ENCODE measurements at regions not wholly inside any gene's neighbourhood (a gene's known extent, or its start where the extent isn't known, plus 50 kb on each side); places are given as distances from the start of the nearest gene placed in this dataset.

- Histone ChIP-seq H3K4me3 (ENCODE audit: low read depth, low read length) (no peak overlapping the region), H3K36me3 (ENCODE audit: control insufficient read depth, insufficient read depth, low read length) (no peaks in the 10 kb centered on the region), H3K27me3 (ENCODE audit: control insufficient read depth, insufficient read depth, low read length) (no peaks in the 10 kb centered on the region)
- no peak for DNase-seq (ENCODE audit: low read depth)
- TF ChIP-seq, protein P1, sequence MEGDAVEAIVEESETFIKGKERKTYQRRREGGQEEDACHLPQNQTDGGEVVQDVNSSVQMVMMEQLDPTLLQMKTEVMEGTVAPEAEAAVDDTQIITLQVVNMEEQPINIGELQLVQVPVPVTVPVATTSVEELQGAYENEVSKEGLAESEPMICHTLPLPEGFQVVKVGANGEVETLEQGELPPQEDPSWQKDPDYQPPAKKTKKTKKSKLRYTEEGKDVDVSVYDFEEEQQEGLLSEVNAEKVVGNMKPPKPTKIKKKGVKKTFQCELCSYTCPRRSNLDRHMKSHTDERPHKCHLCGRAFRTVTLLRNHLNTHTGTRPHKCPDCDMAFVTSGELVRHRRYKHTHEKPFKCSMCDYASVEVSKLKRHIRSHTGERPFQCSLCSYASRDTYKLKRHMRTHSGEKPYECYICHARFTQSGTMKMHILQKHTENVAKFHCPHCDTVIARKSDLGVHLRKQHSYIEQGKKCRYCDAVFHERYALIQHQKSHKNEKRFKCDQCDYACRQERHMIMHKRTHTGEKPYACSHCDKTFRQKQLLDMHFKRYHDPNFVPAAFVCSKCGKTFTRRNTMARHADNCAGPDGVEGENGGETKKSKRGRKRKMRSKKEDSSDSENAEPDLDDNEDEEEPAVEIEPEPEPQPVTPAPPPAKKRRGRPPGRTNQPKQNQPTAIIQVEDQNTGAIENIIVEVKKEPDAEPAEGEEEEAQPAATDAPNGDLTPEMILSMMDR (IDR thresholded peaks at IDR 0.05; ENCODE audit: insufficient read depth, low read length, poor library complexity, severe bottlenecking) = no peak
Measured at GRCh38 chr12:60995256-60995825, 1264.9 kb upstream of the USP15 start.

GRCh38 chr12:60997869-60998378 is 1262.3 kb upstream of the USP15 start:
- DNase-seq (ENCODE audit: low read depth) = no peak
- Histone ChIP-seq H3K27me3 (ENCODE audit: control insufficient read depth, insufficient read depth, low read length) (no peaks in the 10 kb centered on the region), H3K4me3 (ENCODE audit: low read depth, low read length) (no peak overlapping the region), H3K36me3 (ENCODE audit: control insufficient read depth, insufficient read depth, low read length) (no peaks in the 10 kb centered on the region)
- TF ChIP-seq, protein P1 (IDR thresholded peaks at IDR 0.05; ENCODE audit: insufficient read depth, low read length, poor library complexity, severe bottlenecking) = no peak

DNA sequence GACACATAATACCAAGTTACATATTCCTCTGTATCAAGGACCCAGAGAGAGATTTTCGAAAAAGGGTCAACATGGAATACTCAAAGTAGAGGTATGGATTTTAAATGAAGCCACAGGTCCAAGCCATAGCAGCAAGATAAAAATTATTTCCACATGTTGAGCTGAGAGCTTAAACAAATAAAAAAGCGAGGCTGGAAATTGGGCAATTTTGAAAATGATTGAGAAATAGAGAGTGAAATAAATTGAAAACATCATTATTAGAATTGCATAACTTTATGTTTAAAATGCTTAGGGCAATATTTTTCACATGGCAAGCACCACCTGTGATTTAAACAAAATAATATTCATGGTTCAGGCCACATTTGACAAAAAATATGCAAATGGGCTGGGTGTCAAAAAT is 1251.0 kb upstream of the USP15 start:
- H3K4me3 ChIP-seq (ENCODE audit: low read depth, low read length) = no peak overlapping the region
- TF ChIP-seq, protein P1 (IDR thresholded peaks at IDR 0.05; ENCODE audit: insufficient read depth, low read length, poor library complexity, severe bottlenecking) = no peak

GRCh38 chr12:61011767-61012423 is 1248.3 kb upstream of the USP15 start:
- Histone ChIP-seq H3K36me3 (ENCODE audit: control insufficient read depth, insufficient read depth, low read length) (no peaks in the 10 kb centered on the region), H3K4me3 (ENCODE audit: low read depth, low read length) (no peak overlapping the region), H3K27me3 (ENCODE audit: control insufficient read depth, insufficient read depth, low read length) (no peaks in the 10 kb centered on the region)
- no peak for DNase-seq (ENCODE audit: low read depth)
- TF ChIP-seq, protein P1 (IDR thresholded peaks at IDR 0.05; ENCODE audit: insufficient read depth, low read length, poor library complexity, severe bottlenecking) = no peak

More for the DNA sequence above, 1251.0 kb upstream of the USP15 start:
- Histone ChIP-seq H3K36me3 (ENCODE audit: control insufficient read depth, insufficient read depth, low read length) (no peaks in the 10 kb centered on the region), H3K27me3 (ENCODE audit: control insufficient read depth, insufficient read depth, low read length) (no peaks in the 10 kb centered on the region)
- no peak for DNase-seq (ENCODE audit: low read depth)

DNA sequence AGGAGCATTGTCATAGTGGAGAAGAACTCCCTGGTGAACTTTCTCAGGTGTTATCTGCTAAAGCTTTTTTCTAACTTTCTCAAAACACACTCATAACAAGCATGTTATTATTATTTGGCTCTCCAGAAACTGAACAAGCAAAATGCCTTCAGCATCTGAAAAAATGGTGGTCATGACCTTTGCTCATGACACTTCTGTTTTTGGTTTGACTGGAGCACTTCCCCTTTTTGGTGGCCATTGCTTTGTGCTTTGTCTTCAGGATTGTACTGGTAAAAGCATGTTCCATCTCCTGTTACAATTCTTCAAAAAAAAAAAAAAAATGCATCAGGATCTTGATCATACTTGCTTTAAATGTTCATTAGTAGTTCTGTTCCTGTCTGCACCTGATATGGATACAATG is 1241.6 kb upstream of the USP15 start:
- no peak for DNase-seq (ENCODE audit: low read depth)

More for the DNA sequence above, 1241.6 kb upstream of the USP15 start:
- TF ChIP-seq, protein P1 (IDR thresholded peaks at IDR 0.05; ENCODE audit: insufficient read depth, low read length, poor library complexity, severe bottlenecking) = no peak
- Histone ChIP-seq H3K27me3 (ENCODE audit: control insufficient read depth, insufficient read depth, low read length) (no peaks in the 10 kb centered on the region), H3K36me3 (ENCODE audit: control insufficient read depth, insufficient read depth, low read length) (no peaks in the 10 kb centered on the region), H3K4me3 (ENCODE audit: low read depth, low read length) (no peak overlapping the region)

All from kidney epithelial cell (primary cell).